ENCODE measurements at regions not wholly inside any gene's neighbourhood (a gene's known extent, or its start where the extent isn't known, plus 50 kb on each side); places are given as distances from the start of the nearest gene placed in this dataset.
"Not testable (repeated sequence)": the region's sequence is repeated elsewhere in the genome, so short reads cannot be mapped to it uniquely, and the experiment has no call there.

DNA sequence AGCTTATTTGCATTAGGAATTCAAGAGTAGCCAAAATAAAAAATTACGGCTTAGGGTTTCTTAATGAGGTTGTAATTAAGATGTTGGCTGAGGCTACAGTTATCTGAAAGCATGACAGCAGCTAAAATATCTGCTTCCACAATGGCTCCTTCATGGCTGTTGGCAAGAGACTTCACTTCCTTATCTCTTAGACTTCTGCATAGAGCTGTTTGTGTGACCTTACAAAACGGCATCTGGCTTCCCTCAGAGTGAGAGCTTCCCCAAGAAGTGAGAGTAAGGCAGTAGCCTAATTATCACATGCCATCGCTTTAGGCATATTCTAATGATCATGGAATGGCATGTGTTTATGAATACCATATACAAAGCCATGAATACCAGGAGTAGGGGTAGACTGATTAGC is 57.6 kb downstream of the CCDC59 start:
- H3K4me2 ChIP-seq, result no peak overlapping the region
- no peaks in the 10 kb centered on the region for H4K20me1 ChIP-seq (ENCODE audit: insufficient read depth)
- TF ChIP-seq, protein P1, sequence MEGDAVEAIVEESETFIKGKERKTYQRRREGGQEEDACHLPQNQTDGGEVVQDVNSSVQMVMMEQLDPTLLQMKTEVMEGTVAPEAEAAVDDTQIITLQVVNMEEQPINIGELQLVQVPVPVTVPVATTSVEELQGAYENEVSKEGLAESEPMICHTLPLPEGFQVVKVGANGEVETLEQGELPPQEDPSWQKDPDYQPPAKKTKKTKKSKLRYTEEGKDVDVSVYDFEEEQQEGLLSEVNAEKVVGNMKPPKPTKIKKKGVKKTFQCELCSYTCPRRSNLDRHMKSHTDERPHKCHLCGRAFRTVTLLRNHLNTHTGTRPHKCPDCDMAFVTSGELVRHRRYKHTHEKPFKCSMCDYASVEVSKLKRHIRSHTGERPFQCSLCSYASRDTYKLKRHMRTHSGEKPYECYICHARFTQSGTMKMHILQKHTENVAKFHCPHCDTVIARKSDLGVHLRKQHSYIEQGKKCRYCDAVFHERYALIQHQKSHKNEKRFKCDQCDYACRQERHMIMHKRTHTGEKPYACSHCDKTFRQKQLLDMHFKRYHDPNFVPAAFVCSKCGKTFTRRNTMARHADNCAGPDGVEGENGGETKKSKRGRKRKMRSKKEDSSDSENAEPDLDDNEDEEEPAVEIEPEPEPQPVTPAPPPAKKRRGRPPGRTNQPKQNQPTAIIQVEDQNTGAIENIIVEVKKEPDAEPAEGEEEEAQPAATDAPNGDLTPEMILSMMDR (conservative IDR thresholded peaks at IDR 0.05; ENCODE audit: low read depth, low read length), result no peak
- no peak overlapping the region for H3K9ac ChIP-seq
- no peak overlapping the region for H2AFZ ChIP-seq (ENCODE audit: low read depth)
- no peak overlapping the region for H3K4me3 ChIP-seq (IDR thresholded peaks at IDR 0.05; ENCODE audit: insufficient read depth, low read depth, low read length)
- no peaks in the 10 kb centered on the region for H3K27me3 ChIP-seq (ENCODE audit: insufficient read depth, low read depth)
- no peaks in the 10 kb centered on the region for H3K4me1 ChIP-seq (ENCODE audit: low read depth, poor library complexity, severe bottlenecking)
- H3K79me2 ChIP-seq (ENCODE audit: insufficient read depth, low read depth), result no peaks in the 10 kb centered on the region
- H3K36me3 ChIP-seq (ENCODE audit: insufficient read depth), result no peaks in the 10 kb centered on the region
- no peak overlapping the region for H3K27ac ChIP-seq

DNA sequence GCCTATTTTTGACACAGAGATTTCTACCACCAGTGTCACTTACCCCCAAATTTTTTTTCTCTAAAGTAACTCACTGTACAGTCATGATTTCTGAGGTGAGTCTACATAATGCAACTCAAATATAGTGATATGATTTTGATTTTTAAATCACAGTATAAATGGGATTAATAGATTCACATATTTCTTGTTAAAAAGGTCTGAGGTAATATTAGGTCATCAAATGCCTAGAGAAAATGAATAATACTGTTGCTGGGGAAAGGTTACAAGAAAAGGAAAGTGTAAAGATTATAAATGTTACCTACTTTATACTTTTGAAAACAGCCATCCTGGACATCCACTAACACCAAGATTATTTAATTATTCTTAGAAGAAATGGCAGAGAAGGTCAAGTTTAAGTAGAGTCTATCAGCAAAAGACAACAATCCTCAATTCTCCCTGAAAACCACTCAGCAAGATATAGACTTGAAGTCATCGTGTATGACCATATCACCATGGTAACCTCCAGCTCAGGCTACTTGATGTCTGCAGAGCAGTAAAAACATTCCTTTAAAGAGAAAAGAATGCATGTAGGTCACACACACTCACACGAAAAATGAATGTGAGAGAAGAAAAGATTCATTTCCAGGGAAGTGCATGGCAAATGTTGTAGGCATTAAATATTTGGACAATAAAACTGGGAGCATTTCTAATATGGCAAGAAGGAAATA is 58.7 kb downstream of the CCDC59 start:
- H4K20me1 ChIP-seq (ENCODE audit: insufficient read depth), result no peaks in the 10 kb centered on the region
- H3K27me3 ChIP-seq (ENCODE audit: insufficient read depth, low read depth), result no peaks in the 10 kb centered on the region
- no peaks in the 10 kb centered on the region for H3K79me2 ChIP-seq (ENCODE audit: insufficient read depth, low read depth)
- no peak overlapping the region for H3K27ac ChIP-seq
- no peak overlapping the region for H3K4me3 ChIP-seq (IDR thresholded peaks at IDR 0.05; ENCODE audit: insufficient read depth, low read depth, low read length)
- no peak overlapping the region for H3K9ac ChIP-seq
- no peaks in the 10 kb centered on the region for H3K36me3 ChIP-seq (ENCODE audit: insufficient read depth)
- H3K4me1 ChIP-seq (ENCODE audit: low read depth, poor library complexity, severe bottlenecking), result no peaks in the 10 kb centered on the region
- H3K4me2 ChIP-seq, result no peak overlapping the region
- TF ChIP-seq, protein P1 (conservative IDR thresholded peaks at IDR 0.05; ENCODE audit: low read depth, low read length), result no peak
- no peak overlapping the region for H2AFZ ChIP-seq (ENCODE audit: low read depth)

DNA sequence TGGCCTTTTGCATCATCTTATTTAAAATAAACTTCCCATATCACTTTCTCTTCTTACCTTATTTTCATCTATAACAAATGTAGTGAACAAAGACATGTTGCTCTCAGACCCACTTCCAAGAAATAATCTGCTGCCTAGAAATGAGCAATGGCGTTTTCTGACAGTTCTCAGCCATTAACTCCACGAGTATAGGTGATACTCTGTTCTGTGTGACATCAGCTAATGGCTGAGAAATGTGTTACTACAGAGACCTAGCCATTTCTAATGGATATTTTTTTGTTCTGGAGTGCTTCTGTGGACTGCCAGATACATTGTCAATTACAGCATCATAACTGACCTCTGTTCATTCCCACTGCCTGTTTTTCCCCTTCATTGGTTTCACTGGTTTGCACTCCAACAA is 67.8 kb downstream of the CCDC59 start:
- no peaks in the 10 kb centered on the region for H3K4me1 ChIP-seq (ENCODE audit: low read depth, poor library complexity, severe bottlenecking)

DNA sequence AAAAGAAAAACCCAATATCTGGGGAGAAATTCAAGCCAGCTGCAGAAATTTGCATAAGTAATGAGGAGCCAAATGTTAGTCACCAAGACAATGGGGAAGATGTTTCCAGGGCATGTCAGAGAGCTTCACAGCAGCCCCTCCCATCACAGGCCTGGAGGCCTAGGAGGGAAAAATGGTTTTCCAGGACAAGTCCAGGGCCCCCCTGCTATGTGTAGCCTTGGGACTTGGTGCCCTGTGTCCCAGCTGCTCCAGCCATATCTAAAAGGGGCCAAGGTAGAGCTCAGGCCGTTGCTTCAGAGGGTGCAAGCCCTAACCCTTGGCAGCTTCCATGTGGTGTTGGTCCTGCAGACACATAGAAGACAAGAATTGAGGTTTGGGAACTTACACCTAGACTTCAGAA is 76.9 kb downstream of the CCDC59 start:
- not testable (repeated sequence) for H3K36me3 ChIP-seq (ENCODE audit: insufficient read depth); H3K9ac ChIP-seq; H2AFZ ChIP-seq (ENCODE audit: low read depth); H3K4me2 ChIP-seq; H3K27me3 ChIP-seq (ENCODE audit: insufficient read depth, low read depth); H3K4me1 ChIP-seq (ENCODE audit: low read depth, poor library complexity, severe bottlenecking); H3K4me3 ChIP-seq (IDR thresholded peaks at IDR 0.05; ENCODE audit: insufficient read depth, low read depth, low read length); H4K20me1 ChIP-seq (ENCODE audit: insufficient read depth); H3K79me2 ChIP-seq (ENCODE audit: insufficient read depth, low read depth); H3K27ac ChIP-seq

More for the DNA sequence above, 67.8 kb downstream of the CCDC59 start:
- H3K4me2 ChIP-seq, result no peak overlapping the region
- H4K20me1 ChIP-seq (ENCODE audit: insufficient read depth), result no peaks in the 10 kb centered on the region
- H3K27me3 ChIP-seq (ENCODE audit: insufficient read depth, low read depth), result no peaks in the 10 kb centered on the region
- H3K9ac ChIP-seq, result no peak overlapping the region
- no peak overlapping the region for H2AFZ ChIP-seq (ENCODE audit: low read depth)
- H3K36me3 ChIP-seq (ENCODE audit: insufficient read depth), result no peaks in the 10 kb centered on the region
- H3K27ac ChIP-seq, result no peak overlapping the region
- H3K4me3 ChIP-seq (IDR thresholded peaks at IDR 0.05; ENCODE audit: insufficient read depth, low read depth, low read length), result no peak overlapping the region
- TF ChIP-seq, protein P1 (conservative IDR thresholded peaks at IDR 0.05; ENCODE audit: low read depth, low read length), result no peak
- H3K79me2 ChIP-seq (ENCODE audit: insufficient read depth, low read depth), result no peaks in the 10 kb centered on the region

DNA sequence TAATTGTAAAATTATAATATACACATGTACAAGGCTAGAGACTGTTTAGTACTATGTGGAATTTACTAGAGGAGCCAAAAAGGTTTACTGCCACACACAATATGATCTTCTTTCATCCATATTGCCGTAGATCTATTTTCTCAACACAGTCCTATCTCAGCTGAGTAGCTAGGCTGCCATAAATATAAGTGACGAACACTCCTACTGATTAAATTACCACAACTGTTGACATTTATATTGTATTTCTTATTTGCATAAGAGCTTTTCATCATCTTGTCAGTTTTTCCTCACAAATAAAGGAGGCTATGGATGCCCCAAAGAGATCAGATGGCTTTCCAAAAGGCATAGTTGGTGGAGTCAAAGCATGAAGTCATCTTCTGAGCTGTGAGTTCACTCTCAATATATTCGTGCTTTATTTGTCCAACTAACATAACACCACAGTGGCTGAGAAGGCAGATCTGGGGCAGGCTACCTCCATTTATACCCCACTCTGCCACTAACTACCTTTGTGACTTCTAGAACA is 78.6 kb downstream of the CCDC59 start:
- no peaks in the 10 kb centered on the region for H3K27me3 ChIP-seq (ENCODE audit: insufficient read depth, low read depth)
- H3K27ac ChIP-seq, result no peak overlapping the region
- TF ChIP-seq, protein P1 (conservative IDR thresholded peaks at IDR 0.05; ENCODE audit: low read depth, low read length), result no peak
- no peak overlapping the region for H3K4me2 ChIP-seq
- H4K20me1 ChIP-seq (ENCODE audit: insufficient read depth), result no peaks in the 10 kb centered on the region
- no peaks in the 10 kb centered on the region for H3K4me1 ChIP-seq (ENCODE audit: low read depth, poor library complexity, severe bottlenecking)
- H3K9ac ChIP-seq, result no peak overlapping the region
- no peaks in the 10 kb centered on the region for H3K79me2 ChIP-seq (ENCODE audit: insufficient read depth, low read depth)
- H3K36me3 ChIP-seq (ENCODE audit: insufficient read depth), result no peaks in the 10 kb centered on the region
- no peak overlapping the region for H3K4me3 ChIP-seq (IDR thresholded peaks at IDR 0.05; ENCODE audit: insufficient read depth, low read depth, low read length)
- no peak overlapping the region for H2AFZ ChIP-seq (ENCODE audit: low read depth)

Data from KMS-11 (cell line).